ENCODE measurements at regions not wholly inside any gene's neighbourhood (a gene's known extent, or its start where the extent isn't known, plus 50 kb on each side); places are given as distances from the start of the nearest gene placed in this dataset.

GRCh38 chr10:52637592-52637991 is 135.0 kb downstream of the MBL2 start:
- no peak for TF ChIP-seq GATA3 (IDR thresholded peaks at IDR 0.05; ENCODE audit: low read depth, low read length)
- no peak for TF ChIP-seq GATA2 (IDR thresholded peaks at IDR 0.05; ENCODE audit: low read depth, low read length)

DNA sequence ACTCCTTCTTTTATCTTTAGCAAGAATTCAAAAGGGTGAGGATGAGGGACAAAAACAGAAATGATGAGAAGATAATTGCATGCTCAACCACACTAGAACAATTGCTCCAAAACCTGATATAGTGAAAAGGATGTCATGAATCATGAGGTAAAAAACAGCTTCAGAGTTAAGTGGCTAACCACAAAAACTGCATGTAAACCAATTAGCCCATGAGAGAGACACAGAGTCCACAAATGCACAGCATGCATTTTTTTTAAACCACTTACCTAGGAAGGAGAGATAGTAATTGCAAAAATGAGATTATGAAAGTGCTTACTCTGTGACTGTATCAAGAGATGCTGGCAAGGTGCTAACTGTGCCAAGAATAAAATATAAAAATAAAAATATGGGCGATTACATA is 132.9 kb downstream of the MBL2 start:
- TF ChIP-seq GATA3 (IDR thresholded peaks at IDR 0.05; ENCODE audit: low read depth, low read length): no peak
- 0 out of 2 replicates have a peak, but pooled peaks have one; percentile 8 for TF ChIP-seq GATA2 (IDR thresholded peaks at IDR 0.05; ENCODE audit: low read depth, low read length)

GRCh38 chr10:52642208-52642607 is 130.4 kb downstream of the MBL2 start:
- TF ChIP-seq GATA3 (IDR thresholded peaks at IDR 0.05; ENCODE audit: low read depth, low read length) (no peak), GATA2 (IDR thresholded peaks at IDR 0.05; ENCODE audit: low read depth, low read length) (no peak)

DNA sequence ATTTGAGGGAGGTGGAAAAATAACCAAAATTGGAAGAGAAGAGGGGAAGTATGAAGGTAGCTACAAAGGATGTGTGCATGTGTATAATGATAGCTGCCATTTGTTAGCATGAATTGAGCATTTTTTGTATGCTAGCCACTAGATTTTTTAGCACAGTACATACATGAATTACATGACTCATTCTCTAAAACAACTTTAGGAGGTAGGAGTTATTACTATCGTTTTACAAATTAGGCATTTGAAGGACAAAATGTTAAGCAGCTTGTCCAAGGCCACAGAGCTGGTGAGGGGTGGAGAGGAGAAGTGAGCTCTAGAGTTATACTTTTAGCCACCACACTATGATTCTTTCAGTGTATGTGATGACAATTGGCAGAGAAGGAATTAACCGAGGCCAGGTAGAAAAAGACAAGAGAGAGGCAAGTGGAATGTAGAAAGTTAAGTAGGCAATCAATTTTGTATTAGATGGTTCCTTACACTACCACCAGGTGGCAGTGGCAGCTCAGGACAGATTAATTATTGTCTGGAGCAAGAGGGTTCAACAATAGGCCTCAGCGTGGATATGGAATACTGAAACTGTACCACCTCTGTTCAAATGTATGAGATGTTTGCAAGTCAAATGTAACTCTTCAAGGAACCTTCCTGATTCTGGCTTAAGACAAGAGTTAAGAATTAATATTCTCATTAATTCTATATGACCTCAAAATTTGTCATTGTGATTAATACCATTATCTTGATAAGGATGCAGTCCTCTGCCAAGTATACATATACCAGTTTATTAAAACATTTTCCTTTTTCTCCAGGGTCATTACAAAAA is 128.0 kb downstream of the MBL2 start:
- TF ChIP-seq GATA2 (IDR thresholded peaks at IDR 0.05; ENCODE audit: low read depth, low read length) (no peak), GATA3 (IDR thresholded peaks at IDR 0.05; ENCODE audit: low read depth, low read length) (no peak)

GRCh38 chr10:52645187-52645758 is 127.3 kb downstream of the MBL2 start:
- TF ChIP-seq GATA2 (IDR thresholded peaks at IDR 0.05; ENCODE audit: low read depth, low read length) (no peak), GATA3 (IDR thresholded peaks at IDR 0.05; ENCODE audit: low read depth, low read length) (no peak)

DNA sequence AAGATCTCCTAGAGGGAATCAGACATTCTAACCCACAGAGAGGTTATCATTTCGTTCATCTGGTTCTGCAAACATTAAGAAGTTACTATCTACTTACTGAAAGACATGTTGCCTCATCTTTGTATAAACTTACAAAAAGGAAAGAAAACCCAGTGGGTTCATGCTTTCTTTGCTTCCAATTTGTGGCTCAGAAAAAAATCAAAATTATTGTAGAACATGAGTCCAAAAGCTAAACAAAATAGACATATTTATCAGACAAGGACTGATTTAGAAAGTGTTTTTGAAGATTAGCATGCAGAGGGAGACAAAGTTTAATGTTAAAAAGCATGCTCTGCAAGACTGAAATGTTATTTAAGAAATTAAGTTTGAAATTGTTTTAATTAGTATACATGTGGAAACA is 123.1 kb downstream of the MBL2 start:
- no peak for TF ChIP-seq GATA2 (IDR thresholded peaks at IDR 0.05; ENCODE audit: low read depth, low read length)

- TF ChIP-seq GATA2 (IDR thresholded peaks at IDR 0.05; ENCODE audit: low read depth, low read length) (no peak), GATA3 (IDR thresholded peaks at IDR 0.05; ENCODE audit: low read depth, low read length) (no peak)
These were observed 121.7 kb downstream of the MBL2 start for GRCh38 chr10:52650873-52651272.

DNA sequence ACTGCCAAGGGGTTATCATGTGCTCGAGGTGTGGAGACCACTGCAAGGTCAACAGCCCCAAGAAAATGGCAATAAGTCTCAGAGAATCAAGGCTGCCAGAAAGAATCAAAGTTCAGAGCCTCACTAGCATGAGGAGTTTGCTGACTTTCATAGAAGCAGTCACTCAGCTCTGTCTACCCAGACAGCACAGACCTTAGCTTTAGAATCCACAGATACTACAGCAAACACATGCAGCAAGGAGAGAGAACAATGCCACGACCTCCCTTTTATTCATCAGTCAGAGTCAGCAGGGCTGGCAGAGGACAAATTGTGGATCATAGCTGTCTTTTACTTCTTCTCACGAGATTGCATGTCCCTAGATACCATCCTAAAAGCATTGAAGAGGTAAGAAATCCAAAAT is 121.3 kb downstream of the MBL2 start:
- TF ChIP-seq GATA2 (IDR thresholded peaks at IDR 0.05; ENCODE audit: low read depth, low read length): no peak
- TF ChIP-seq GATA3 (IDR thresholded peaks at IDR 0.05; ENCODE audit: low read depth, low read length): no peak

GRCh38 chr10:52652431-52653262 is 119.9 kb downstream of the MBL2 start:
- no peak for TF ChIP-seq GATA2 (IDR thresholded peaks at IDR 0.05; ENCODE audit: low read depth, low read length)
- TF ChIP-seq GATA3 (IDR thresholded peaks at IDR 0.05; ENCODE audit: low read depth, low read length): no peak

GRCh38 chr10:52653263-52653909 is 119.2 kb downstream of the MBL2 start:
- TF ChIP-seq GATA2 (IDR thresholded peaks at IDR 0.05; ENCODE audit: low read depth, low read length) (no peak), GATA3 (IDR thresholded peaks at IDR 0.05; ENCODE audit: low read depth, low read length) (no peak)

- TF ChIP-seq GATA2 (IDR thresholded peaks at IDR 0.05; ENCODE audit: low read depth, low read length) (no peak), GATA3 (IDR thresholded peaks at IDR 0.05; ENCODE audit: low read depth, low read length) (no peak)
These were observed 118.4 kb downstream of the MBL2 start for GRCh38 chr10:52654201-52654600.

DNA sequence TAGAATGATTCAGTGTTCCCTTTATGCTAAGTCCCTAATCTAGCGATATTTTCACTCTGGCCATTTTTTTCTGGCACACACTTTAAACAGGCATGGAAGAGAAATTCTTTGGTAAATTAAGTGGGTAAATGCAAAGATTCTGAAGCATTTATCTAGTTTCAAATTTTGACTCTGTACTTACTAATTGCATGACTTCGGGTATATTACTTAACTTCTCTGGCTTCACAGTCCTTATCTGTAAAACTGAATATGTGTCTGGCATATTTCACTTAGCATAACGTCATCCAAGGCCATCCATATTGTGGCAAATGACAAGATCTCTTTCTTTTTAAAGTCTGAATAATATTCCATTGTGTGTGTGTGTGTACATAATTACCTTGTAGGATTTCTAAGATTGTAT is 114.5 kb downstream of the MBL2 start:
- TF ChIP-seq GATA3 (IDR thresholded peaks at IDR 0.05; ENCODE audit: low read depth, low read length) (peak; percentile 28; the same call in 1 of the 2 replicates), GATA2 (IDR thresholded peaks at IDR 0.05; ENCODE audit: low read depth, low read length) (no peak)

- TF ChIP-seq GATA2 (IDR thresholded peaks at IDR 0.05; ENCODE audit: low read depth, low read length) (no peak), GATA3 (IDR thresholded peaks at IDR 0.05; ENCODE audit: low read depth, low read length) (no peak)
These were observed 113.5 kb downstream of the MBL2 start for GRCh38 chr10:52659085-52659484.

GRCh38 chr10:52662256-52662655 is 110.3 kb downstream of the MBL2 start:
- TF ChIP-seq GATA2 (IDR thresholded peaks at IDR 0.05; ENCODE audit: low read depth, low read length) (no peak), GATA3 (IDR thresholded peaks at IDR 0.05; ENCODE audit: low read depth, low read length) (no peak)
